Kidney epithelial cell (primary cell): ENCODE measurements at regions not wholly inside any gene's neighbourhood (a gene's known extent, or its start where the extent isn't known, plus 50 kb on each side); places are given as distances from the start of the nearest gene placed in this dataset.
A peak's percentile ranks its signal among the peaks of the same experiment; 100 is the strongest.
"Not testable (repeated sequence)": the region's sequence is repeated elsewhere in the genome, so short reads cannot be mapped to it uniquely, and the experiment has no call there.

ENCODE experiments used
- DNase-seq: peaks from one replicate; pipeline ENCODE4 v3.0.0-alpha.2; 2010; ENCODE audit warnings: low read depth
- H3K27me3 ChIP-seq: 2 replicates; pipeline ENCODE4 v1.6.0; 2011; ENCODE audit warnings: low read length; ENCODE audit not compliant: control insufficient read depth, insufficient read depth
- H3K36me3 ChIP-seq: 2 replicates; pipeline ENCODE4 v1.5.1; 2011; ENCODE audit warnings: low read length; ENCODE audit not compliant: control insufficient read depth, insufficient read depth
- H3K4me3 ChIP-seq: 2 replicates; pipeline ENCODE4 v1.5.1; 2011; ENCODE audit warnings: low read depth, mild to moderate bottlenecking, control low read depth, low read length
- TF ChIP-seq, protein P1 (sequence below): IDR thresholded peaks from 2 replicates; pipeline ENCODE4 v1.5.1; 2011; ENCODE audit warnings: mild to moderate bottlenecking, moderate library complexity, low read length, control low read depth, inconsistent platforms; ENCODE audit not compliant: insufficient read depth, poor library complexity, severe bottlenecking

DNA sequence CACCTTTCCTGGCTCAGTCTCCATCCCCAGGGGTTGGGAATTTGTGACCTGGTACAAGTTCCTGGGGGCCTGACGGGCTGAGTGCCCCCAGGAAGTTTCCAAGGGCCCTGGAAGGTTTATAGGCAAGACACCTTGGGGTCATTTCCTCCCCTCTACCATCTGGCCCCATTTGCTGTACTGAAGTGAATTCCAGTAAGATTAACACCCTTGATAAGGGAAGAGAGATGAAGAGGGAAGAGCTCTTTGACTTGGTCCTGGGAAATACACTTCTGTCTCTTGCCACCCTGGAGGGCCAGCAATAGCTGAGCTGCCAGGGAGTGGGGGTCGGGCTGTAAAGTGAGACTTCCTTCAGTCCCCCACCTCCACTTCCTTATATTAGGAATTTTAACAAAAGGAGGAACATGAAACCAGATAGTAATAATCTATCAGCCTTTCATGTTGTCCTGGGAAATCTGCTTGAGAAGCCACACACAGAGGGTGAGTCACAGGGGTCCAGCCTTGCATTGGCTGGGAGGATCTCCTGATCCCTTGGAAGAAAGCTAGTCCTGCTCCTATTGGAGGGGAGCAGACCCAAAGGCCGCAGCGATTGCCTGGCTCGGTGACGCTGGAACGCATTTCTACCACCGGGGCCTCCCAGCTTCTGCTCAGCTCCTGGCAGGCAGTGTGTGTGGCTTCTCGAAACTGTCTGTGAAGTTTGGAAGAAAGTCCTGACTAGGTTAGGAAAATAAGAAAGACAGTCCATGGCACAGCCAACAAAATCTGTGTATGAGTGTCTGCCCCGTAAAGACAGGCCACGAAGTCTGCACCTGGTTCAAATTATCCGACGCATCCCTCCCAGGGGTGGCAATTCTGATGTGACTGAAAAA, 87.3 kb downstream of the ACAA2 start:
- Histone ChIP-seq H3K4me3 (no peak overlapping the region), H3K27me3 (no peaks in the 10 kb centered on the region), H3K36me3 (no peaks in the 10 kb centered on the region)
- DNase-seq = peak; percentile 89
- TF ChIP-seq, protein P1, sequence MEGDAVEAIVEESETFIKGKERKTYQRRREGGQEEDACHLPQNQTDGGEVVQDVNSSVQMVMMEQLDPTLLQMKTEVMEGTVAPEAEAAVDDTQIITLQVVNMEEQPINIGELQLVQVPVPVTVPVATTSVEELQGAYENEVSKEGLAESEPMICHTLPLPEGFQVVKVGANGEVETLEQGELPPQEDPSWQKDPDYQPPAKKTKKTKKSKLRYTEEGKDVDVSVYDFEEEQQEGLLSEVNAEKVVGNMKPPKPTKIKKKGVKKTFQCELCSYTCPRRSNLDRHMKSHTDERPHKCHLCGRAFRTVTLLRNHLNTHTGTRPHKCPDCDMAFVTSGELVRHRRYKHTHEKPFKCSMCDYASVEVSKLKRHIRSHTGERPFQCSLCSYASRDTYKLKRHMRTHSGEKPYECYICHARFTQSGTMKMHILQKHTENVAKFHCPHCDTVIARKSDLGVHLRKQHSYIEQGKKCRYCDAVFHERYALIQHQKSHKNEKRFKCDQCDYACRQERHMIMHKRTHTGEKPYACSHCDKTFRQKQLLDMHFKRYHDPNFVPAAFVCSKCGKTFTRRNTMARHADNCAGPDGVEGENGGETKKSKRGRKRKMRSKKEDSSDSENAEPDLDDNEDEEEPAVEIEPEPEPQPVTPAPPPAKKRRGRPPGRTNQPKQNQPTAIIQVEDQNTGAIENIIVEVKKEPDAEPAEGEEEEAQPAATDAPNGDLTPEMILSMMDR = no peak

- Histone ChIP-seq H3K4me3 (no peak overlapping the region), H3K36me3 (no peaks in the 10 kb centered on the region), H3K27me3 (no peaks in the 10 kb centered on the region)
- DNase-seq = no peak
- TF ChIP-seq, protein P1 = no peak
These were observed 89.6 kb downstream of the ACAA2 start for GRCh38 chr18:49723648-49724180.

- H3K4me3 ChIP-seq = no peak overlapping the region
- H3K36me3 ChIP-seq = no peaks in the 10 kb centered on the region
- H3K27me3 ChIP-seq = no peaks in the 10 kb centered on the region
- TF ChIP-seq, protein P1 = no peak
- no peak for DNase-seq
These were observed 90.9 kb downstream of the ACAA2 start for GRCh38 chr18:49722477-49722876.

GRCh38 chr18:49721981-49722380, 91.4 kb downstream of the ACAA2 start:
- H3K27me3 ChIP-seq = no peaks in the 10 kb centered on the region
- DNase-seq = no peak
- TF ChIP-seq, protein P1 = no peak
- H3K36me3 ChIP-seq = no peaks in the 10 kb centered on the region
- no peak overlapping the region for H3K4me3 ChIP-seq

GRCh38 chr18:49720944-49721343, 92.4 kb downstream of the ACAA2 start:
- DNase-seq, H3K27me3 ChIP-seq, H3K36me3 ChIP-seq, H3K4me3 ChIP-seq: not testable (repeated sequence)

DNA sequence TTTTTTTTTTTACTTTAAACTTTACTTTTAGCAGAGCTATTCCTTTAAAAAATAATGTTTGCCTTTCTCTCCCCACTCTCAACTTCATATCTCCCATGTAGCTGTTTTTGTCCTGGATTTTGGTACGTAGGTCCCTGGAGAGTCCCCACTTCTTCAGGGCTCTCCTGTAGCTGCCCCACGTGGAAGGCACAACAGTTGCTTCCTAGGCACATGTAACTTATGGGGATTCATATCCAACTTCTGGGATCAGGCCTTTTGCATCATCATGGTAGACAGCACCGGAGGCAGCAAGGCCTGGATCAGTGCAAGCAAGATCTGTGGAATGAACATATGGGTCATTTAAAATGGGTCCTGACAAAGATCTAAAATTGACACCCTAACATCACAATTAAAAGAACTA, 95.7 kb downstream of the ACAA2 start:
- H3K4me3 ChIP-seq = no peak overlapping the region
- no peak for DNase-seq
- no peaks in the 10 kb centered on the region for H3K27me3 ChIP-seq
- H3K36me3 ChIP-seq = no peaks in the 10 kb centered on the region
- TF ChIP-seq, protein P1 = no peak
